HG02973 (cell line): ENCODE measurements at regions not wholly inside any gene's neighbourhood (a gene's known extent, or its start where the extent isn't known, plus 50 kb on each side); places are given as distances from the start of the nearest gene placed in this dataset.
"Not testable (repeated sequence)": the region's sequence is repeated elsewhere in the genome, so short reads cannot be mapped to it uniquely, and the experiment has no call there.

ENCODE experiments used
- ATAC-seq: cut with Tn5 transposase; IDR thresholded peaks from one replicate; pipeline ENCODE4 v1.9.1; 2021; ENCODE audit warnings: moderate library complexity; ENCODE audit not compliant: unreplicated experiment

DNA sequence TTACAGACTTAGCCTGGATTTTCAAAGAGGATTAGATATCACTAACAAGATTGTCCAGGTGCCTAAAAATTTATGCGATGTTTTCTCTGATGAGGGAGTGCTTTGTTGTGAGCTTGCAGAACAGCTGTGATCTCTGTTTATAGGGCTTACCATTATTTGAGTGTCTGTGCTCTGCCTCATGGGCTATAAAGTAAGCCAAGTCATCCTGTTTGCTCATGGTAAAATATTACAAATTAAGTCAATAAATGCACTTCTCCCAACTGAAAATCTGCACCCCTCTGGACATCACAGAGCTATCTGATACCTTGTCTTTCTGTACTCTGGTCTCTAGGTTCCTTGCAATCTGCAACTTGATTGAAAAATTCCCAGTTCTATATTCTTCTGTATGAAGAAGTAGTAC, 293.4 kb upstream of the ACTBL2 start:
- no peak for ATAC-seq

DNA sequence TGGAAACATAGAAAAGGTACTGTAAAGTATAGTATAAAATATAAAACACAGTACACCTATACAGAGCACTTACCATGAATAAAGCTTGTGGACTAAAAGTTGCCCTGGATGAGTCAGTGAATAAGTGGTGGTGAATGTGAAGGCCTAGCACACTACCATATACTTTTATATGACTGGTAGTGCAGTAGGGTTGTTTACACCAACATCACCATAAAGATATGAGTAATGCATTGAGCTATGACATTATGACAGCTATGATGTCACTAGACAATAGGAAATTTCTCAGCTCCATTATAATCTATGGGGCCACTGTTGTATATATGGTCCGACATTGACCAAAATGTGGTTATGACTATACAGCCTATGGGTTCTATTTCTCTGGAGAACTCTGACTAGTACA, 291.8 kb upstream of the ACTBL2 start:
- ATAC-seq: no peak

DNA sequence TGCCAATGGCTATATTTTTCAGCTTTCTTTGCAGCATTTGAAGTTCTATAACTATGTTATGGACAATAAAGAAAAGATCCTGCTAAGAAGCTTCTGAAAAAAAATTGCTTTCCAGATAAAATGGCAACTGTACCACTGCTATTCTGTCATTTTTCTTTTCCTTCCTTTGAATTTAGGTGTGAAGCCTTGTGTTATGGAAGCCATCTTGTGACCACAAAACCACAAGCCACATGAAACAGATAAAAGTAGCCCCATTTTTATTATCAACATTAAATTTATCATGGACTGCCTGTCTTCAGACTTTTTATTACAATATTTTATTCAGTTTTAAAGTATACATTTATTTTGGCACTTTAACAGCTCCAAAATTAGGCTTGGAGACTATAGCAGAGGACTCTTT, 289.9 kb upstream of the ACTBL2 start:
- no peak for ATAC-seq

DNA sequence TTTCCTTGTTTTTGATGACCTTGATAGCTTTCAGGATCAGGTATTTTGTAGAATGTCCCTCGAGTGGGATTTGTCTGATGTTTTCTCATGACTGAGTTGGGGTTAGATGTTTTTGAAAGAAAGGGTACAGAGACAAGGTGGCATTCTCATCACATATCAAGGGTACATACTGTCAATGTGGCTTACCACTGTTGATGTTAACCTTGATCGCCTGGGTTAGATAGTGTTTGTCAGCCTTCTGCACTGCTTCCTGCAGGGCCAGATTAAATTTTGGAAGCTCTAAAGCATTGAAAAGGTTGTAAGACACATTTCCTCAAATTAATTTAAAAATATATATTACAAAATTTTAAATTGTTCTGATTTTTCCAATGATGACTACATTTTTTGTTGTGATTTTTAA, 287.4 kb upstream of the ACTBL2 start:
- no peak for ATAC-seq

DNA sequence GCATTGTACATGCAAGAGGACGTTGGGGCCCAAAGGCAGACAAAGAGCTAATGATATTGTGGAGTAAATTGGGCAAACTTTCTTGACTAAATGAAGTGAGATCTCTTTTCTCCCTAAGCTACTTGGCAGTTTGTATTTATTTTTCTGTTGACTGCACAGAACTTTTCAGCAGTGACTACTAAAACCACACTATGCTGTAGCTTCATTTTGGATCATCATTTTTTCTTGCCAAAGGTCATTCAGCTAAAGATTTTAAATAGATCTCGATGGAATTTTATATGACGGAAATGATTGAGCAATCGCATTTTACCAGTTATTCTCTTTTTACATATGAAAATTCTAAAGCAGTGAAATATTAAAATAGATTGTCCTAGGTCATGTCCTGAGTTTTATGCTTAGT, 286.1 kb upstream of the ACTBL2 start:
- no peak for ATAC-seq

DNA sequence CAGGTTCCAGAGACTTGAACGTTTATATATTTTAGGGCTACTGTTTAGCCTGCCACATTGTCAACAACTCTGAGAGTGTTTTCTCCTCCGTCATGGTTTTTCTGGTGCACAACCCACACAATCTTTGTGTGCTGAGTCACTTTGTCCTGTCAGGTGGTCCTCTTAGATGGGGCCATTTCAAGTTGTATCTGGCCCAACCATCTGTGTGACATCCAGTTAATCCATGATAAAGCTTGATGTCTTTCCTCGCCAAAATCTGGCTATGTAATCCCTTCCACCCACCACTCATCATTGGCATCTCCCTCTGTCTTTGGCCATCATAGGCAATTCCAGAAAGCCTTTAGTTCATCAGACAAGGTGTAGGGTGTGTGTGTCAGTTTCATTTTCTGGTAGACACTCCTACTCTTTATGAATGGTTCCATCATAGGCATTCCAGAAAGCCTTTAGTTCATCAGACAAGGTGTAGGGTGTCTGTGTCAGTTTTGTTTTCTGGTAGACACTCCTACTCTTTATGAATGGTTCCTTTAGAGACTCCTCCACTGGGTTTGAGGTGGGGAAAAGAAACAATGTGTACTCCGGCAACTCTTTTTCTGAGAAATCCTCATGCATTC, 282.0 kb upstream of the ACTBL2 start:
- no peak for ATAC-seq

DNA sequence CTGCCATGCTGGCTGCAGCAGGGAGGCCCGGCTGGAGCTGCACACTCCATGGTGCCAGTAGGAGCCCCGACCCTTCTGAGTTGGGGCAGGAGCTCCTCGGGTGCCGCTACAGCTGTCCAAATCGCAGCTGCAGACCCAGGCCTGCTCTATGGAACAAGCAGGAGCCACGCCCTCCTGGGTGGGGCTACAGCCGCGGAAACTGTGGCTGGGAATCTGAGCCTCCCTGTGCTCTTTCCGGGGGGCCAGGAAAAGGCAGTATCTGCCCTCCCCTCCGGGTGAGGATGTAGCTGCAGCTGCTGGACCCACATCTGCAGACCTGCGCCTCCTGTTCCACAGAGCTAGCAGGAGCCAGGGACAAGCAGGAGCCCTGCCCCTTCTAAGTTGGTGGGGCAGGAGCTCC, 278.9 kb upstream of the ACTBL2 start:
- no peak for ATAC-seq

DNA sequence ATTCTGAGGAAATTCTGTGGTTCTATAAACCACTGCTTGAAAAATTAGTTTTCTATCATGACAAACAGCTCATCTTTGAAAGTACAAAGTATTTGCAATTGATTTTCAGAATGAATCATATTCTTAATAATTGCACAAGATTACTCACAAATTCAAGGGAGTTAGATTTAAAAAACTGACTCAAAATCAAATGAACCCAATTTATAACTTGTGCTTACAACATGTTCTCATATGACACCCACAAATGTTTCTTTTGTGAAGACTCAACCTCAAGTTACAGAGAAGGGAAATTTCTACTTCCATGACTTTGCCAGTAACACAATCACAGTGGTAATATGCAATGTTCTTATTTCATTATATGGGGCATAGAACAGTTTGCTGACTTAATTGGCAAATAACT, 272.0 kb upstream of the ACTBL2 start:
- ATAC-seq: no peak

DNA sequence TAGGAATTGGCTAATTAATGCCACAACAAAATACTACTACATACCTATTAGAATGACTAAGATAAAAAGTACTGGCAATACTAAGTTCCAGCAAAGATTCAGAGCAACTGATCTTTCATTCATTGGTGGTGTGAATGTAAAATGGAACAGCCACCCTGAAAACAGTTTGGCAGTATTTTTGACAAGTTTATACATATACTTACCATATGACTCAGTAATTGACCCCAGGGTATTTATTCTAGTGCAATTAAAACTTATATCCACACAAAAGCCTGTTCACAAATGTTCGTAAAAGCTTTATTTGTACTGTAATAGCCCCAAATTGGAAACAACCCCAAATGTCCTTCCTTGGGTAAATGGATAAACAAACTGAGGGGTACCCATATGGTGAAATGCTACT, 270.8 kb upstream of the ACTBL2 start:
- no peak for ATAC-seq

DNA sequence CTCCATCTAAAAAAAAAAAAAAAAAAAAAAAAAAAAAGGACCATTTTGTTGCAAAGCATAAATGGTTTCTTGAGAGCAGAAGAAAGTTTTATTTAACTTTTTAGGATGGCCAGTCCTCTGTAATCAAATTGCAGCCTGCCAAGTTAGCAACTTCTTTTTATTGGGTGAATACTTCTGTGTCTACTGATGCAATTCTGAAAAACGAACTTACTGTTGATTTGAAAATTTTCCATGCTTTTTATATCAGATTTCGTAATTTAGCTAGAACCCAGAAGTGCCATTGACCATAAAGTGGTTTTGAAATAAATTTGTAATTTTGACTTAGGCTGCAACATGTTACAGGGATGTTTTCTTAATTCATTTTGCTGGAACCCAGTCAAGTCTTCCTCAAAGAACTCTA, 269.1 kb upstream of the ACTBL2 start:
- ATAC-seq: no peak

DNA sequence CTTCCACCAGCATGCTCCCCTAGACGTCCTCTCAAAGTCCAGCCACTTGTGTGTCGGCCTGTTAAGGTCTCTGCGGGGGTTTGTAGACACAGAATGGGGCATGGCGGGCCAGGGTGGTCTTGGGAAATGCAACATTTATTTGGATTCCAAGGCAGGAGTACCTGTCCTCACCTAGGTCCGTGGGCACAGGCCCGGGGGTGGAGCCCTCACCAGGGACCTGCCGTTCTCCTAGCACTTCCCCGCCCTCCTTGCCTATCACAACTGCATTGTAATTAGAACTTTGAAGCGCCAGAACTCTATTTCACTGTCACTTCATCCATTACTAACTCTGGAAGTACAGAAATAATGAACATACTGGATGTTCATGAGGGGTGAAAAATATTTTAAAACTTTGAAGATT, 268.3 kb upstream of the ACTBL2 start:
- no peak for ATAC-seq

DNA sequence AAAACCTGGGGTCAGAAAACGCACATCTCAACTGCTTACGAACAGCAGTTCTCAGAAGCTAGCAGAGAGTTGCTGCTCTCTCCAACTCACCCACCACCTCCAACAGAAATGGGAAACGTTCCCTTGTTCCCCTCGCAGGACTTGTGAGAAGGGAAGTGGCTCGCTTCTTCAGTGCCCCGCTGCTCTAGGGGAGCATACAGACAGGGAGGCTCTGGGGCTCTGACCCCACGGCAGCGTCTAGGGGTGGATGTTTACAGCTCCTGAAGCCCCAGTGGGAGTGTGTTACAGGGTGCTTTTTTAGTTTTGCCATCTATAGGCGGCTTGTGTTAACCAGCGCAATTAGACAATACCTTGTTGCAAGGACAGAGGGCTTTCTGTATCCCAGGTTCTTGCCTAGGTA, 267.7 kb upstream of the ACTBL2 start:
- ATAC-seq: no peak

DNA sequence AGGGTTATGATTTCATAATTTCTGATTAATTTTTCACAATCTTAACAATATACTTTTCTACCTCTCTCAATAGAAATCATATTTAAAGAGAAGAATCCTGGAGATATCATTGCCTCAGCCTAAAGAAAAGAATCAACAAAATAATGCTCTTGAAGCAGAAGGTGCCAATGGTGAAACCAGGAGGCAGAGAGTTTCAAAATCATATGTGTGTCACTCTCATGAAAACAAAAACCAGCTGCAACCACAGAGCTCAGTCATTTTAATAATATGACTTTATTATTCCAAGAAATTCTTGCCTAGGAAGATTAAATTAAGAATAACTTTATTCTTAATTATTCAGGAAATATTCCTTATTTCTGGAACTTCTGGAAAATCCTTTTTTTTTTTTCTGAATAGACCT, 266.8 kb upstream of the ACTBL2 start:
- ATAC-seq: no peak

DNA sequence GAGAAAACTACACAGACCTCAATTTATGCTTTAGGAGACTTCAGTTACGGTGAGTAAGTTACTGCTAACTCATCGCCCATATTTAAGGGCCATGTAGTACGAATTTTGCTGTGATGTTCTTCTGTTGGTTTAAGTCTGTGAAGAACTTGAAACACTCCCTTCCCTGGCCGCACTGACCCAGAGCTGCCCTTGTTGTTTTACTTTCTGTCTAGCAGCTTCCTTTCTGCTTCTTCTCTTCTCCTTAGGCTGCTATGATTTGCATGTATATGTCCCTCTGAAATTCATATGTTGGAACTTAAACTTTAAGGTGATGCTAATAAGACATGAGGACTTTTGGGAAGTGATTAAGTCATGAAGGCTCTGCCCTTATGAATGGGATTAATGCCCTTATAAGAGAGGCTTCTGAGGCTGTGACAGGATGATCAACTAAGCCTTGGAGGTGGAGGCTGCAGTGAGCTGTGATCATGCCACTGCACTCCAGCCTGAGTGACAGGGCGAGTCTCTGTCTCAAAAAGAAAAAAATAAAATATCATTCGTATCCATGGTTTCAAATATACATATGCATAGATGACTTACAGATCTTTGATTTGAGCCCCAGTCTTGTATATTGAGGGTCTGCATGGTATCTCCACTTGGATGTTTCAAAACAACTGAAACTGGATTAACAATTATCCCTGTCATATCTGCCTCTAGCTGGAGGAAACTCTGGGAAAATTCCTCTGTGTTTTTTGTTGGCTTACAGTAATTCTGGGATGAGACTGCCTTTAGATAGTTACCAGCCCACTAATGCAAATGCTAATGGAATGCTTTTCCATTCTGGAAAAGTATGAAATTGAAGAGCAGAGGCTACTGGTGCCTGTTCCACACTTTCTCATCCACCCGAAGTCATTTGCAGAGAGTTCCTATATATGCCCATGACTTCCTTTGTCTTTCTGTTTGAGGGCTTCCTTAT, 263.4 kb upstream of the ACTBL2 start:
- ATAC-seq: no peak

DNA sequence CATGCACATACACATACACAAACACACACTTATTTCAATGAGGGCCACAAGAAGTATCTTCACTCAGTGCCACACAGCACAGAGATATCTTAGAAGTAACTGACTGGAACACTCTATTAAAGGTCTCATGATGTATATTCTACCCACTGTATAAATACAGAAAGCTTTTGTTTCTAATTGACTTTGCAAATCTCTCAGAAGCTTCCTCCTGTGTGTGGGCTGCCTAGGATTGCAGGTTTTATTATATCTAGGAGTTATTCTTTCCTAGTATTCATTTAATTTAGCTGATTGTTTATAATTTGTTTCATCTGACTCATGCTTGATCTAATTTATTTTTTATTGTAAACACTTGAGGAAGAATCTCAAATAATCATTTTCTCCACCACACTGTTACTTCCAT, 262.4 kb upstream of the ACTBL2 start:
- no peak for ATAC-seq

DNA sequence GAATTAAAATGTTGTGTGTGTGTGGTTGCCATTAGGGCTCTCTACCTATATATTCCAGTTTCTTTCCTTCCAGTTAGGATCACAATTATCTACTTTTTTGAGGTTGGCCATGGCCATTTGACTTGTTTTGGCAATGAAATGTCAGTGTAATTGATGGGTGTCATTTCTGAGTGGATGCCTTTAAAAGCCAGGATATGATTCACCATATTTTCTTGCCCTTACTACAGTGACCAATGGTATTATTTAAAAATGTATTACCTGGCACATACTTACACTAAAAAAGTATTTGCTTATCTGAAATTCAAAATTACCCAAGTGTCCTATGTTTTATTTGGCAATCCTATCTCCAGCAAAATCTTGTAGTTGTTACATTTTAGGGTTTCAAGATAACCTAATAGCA, 258.7 kb upstream of the ACTBL2 start:
- no peak for ATAC-seq

DNA sequence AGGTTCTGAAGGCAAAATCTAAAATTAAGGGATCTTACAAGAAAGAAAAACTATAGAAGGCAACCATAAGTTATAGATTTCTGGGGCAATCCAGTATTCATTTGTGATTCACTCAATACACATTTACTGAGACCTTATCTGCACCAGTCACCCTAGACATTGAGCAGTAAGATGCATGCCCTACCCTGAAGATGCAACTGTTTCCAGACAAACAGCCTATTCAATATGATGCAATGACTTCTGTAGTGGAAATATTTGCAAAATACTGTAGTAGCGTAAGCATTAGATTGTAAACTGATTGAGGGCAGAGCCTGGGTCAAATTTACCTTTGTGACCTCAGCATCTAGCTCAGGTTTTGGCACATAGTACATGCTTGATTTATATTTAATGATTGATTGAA, 256.2 kb upstream of the ACTBL2 start:
- ATAC-seq: no peak

DNA sequence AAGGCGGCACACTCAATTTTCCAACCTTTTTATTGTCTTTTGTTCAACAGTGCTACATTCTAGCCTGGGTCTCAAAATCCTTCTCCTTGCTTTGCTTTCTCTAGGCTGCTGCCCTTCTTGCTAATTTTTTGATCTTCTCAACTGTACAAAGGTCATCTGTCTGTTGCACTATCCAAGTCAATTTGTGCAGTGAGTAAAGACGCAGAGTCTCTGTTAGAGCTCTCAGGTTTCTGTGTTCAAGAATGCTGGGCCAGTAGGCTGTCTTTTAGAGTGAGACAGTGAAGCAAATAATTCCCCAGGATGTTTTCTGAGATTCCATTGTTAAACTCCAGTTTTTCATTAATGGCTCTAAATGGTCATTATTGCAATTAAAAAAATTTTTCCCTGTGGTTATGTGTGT, 255.7 kb upstream of the ACTBL2 start:
- ATAC-seq: no peak

DNA sequence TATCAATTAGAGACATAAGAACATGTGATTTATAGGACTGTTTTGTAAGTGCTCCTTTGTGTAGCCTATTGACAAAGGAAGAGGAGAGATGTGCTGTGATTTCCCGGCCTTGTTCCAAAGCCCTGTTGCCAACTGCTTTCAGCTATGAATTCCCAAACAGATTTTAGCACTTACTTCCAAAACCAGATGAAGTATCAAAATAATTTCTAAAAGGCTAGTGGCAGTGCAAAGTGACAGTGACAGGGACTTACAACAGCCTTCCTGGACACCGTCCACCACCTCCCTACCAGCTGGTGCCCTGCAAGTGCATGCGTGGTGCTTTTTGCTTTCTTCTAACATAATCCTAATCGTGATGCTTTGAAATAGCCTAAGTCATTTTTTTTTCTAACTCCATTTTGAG, 254.1 kb upstream of the ACTBL2 start:
- no peak for ATAC-seq

DNA sequence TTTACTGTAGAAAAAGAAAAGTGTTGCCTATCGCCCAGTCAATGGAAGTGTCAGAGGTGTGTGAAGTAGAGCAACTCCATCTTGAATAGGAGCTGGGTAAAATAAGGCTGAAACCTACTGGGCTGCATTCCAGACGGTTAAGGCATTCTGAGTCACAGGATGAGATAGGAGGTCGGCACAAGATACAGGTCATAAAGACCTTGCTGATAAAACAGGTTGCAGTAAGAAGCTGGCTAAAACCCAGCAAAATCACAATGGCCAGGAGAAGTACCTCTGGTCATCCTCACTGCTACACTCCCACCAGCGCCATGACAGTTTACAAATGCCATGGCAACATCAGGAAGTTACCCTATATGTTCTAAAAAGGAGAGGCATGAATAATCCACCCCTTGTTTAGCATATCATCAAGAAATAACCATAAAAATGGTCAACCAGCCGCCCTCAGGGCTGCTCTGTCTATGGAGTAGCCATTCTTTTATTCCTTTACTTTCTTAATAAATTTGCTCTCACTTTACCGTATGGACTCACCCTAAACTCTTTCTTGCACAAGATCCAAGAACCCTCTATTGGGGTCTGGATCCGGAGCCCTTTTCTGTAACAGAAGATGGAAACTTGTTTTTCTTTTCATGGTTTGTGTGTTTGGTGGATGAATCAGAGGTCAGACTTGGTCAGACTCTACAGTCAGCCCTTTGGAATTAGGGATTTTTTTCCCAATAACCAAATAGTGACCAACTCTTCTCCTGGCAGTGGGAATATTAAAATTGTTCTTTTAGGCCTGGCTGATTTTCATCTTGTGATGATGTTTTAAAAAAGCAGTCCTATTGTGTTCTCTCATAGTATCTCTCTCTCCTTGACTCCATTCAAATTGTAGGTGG, 252.9 kb upstream of the ACTBL2 start:
- ATAC-seq: not testable (repeated sequence)

DNA sequence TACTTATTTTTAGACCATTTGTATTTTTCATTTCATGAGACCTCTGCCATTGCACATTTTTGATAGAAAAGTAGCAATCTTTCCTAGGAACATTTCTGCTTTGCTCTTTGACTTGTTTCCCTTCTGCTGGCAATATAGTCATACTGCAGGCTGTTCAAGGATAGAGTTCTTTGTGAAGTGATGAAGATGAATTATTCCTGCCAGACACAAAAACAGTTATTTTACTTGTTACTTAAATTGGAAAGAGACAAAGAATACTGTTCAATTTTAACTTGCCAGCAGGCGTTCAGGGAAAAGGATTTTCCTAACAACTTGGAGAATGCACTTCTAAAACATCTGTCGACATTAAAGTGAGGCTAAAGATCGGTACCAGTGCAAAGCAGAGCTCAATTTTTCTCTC, 251.7 kb upstream of the ACTBL2 start:
- no peak for ATAC-seq

DNA sequence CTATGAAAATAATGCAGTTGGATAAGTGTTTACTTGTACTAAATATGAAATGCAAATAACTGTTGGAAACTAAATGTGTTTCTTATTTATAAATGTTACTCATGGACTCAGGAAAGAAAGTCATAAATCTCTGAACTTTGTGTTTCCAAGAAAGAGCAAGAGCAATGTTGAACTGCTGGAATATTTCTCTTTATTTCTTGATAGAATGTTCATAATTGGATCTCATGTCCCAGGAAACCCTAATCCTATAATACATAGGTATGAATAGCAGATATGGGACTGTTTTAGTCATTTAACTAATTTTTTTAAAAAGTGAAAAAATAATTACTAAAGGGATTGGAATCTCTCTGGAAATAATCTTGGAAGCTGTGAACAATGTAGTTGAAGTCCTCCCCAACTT, 245.0 kb upstream of the ACTBL2 start:
- no peak for ATAC-seq
